Stimulated activated memory B cell treated with anti-CD40 and anti-IgM and Interleukin-4, amounts not matched to agents 10 μg/mL and 1 μg/mL and 100 μg/mL, for 72 hours (primary cell): ENCODE measurements at regions not wholly inside any gene's neighbourhood (a gene's known extent, or its start where the extent isn't known, plus 50 kb on each side); places are given as distances from the start of the nearest gene placed in this dataset.
"Not testable (repeated sequence)": the region's sequence is repeated elsewhere in the genome, so short reads cannot be mapped to it uniquely, and the experiment has no call there.

Experiments used
- ATAC-seq: fragments of 150-1000 bp; cut with Tn5 transposase; 2 replicates; pipeline ENCODE4 v1.10.0; 2021
- H3K27ac Mint-ChIP-seq: one replicate; pipeline ENCODE4 v1.8.0; 2022; ENCODE audit warnings: mild to moderate bottlenecking, mixed read lengths
- H3K27me3 Mint-ChIP-seq: one replicate; pipeline ENCODE4 v1.8.0; 2022; ENCODE audit warnings: mixed read lengths
- H3K36me3 Mint-ChIP-seq: one replicate; pipeline ENCODE4 v1.8.0; 2022; ENCODE audit warnings: mixed read lengths
- H3K4me1 Mint-ChIP-seq: one replicate; pipeline ENCODE4 v1.8.0; 2022; ENCODE audit warnings: mixed read lengths
- H3K4me3 Mint-ChIP-seq: one replicate; pipeline ENCODE4 v1.8.0; 2022; ENCODE audit warnings: mild to moderate bottlenecking, moderate library complexity, mixed read lengths
- H3K9me3 Mint-ChIP-seq: one replicate; pipeline ENCODE4 v1.8.0; 2022; ENCODE audit warnings: mixed read lengths

DNA sequence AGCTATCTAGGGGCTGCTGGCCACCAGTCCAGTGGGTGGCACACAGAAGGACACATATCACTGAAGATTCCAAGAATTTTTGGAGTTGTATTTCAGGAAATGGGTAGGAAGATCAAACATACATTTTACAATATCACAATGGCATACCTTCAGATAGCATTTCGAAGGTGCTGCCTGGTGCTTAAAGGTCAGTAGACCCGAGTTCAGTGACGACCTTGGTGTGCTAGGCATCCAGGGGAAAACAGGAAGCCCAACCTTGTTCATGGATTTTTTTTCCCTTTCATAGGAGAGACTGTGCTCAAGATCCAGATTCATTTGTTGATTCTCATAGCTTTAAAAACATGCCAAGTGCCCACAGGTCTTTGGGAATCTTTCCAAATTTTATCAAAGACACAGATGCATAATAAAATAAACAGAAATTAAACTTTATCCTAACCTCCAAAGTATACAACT lies 51.0 kb upstream of the RCBTB2 start:
- no peak for ATAC-seq
- Mint-ChIP-seq H3K36me3 (peaks cover 7% of the 10 kb centered on the region), H3K27ac (no peak overlapping the region), H3K27me3 (peaks cover 80% of the 10 kb centered on the region), H3K4me3 (no peak overlapping the region), H3K9me3 (peaks cover 6% of the 10 kb centered on the region), H3K4me1 (peaks cover 30% of the 10 kb centered on the region)

DNA sequence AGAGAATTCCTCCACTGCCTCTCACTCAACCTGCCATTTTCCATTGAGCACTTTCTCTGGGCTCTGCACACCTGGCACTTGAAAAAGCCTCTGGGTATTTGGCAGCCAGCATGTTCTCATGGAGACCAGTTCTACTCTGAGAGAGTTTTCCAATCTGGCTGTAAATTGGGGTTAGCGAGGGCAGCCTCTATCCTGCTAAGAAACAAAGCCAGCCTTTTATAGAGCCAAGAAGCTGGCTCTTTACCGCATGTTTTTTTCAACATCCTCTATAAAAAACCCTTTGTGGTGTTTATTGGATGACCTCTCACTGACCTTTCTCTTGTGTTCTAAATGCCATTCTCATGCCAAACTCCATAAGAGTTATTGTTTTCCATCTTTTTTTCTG lies 52.6 kb upstream of the RCBTB2 start:
- Mint-ChIP-seq H3K27ac (no peak overlapping the region), H3K4me1 (peaks cover 19% of the 10 kb centered on the region), H3K9me3 (peaks cover 6% of the 10 kb centered on the region)

DNA sequence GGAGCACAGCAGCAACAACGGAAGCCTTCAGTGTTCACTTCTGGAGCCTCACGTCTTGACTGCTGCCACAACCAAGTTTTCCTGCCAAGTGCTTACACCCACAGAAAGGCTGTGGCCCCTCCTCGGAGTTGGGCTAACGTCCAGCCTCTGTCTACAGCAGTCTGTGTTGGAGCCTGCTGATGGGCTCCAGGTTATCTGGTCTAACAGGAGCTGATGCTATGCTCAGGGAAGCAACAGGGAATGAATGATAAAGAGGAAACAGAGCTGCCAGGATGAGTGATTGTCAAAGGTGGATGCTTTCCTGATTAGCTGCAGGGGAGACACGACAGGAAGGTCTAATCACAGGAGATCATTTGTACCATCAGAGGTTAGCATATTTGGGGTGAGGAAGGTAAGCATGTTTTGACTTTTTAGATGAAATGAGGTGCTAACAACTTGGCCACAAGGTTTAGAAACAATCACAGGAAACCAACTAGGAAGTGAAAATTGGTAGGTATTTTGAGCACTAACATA lies 53.8 kb upstream of the RCBTB2 start:
- Mint-ChIP-seq H3K36me3 (peaks cover 7% of the 10 kb centered on the region), H3K4me1 (peaks cover 15% of the 10 kb centered on the region), H3K4me3 (no peak overlapping the region), H3K9me3 (peaks cover 4% of the 10 kb centered on the region), H3K27me3 (peaks cover 68% of the 10 kb centered on the region), H3K27ac (no peak overlapping the region)
- no peak for ATAC-seq

More for the DNA sequence above, 52.6 kb upstream of the RCBTB2 start:
- Mint-ChIP-seq H3K27me3 (peaks cover 80% of the 10 kb centered on the region), H3K36me3 (peaks cover 7% of the 10 kb centered on the region), H3K4me3 (no peak overlapping the region)
- ATAC-seq: no peak

GRCh38 chr13:48588120-48588519 lies 55.2 kb upstream of the RCBTB2 start:
- no peak for ATAC-seq
- Mint-ChIP-seq H3K4me3 (no peak overlapping the region), H3K36me3 (peaks cover 7% of the 10 kb centered on the region), H3K4me1 (peaks cover 15% of the 10 kb centered on the region), H3K9me3 (peaks cover 4% of the 10 kb centered on the region), H3K27ac (no peak overlapping the region), H3K27me3 (peaks cover 55% of the 10 kb centered on the region)

- peaks cover 7% of the 10 kb centered on the region for H3K36me3 Mint-ChIP-seq
- no peak overlapping the region for H3K4me3 Mint-ChIP-seq
- peaks cover 52% of the 10 kb centered on the region for H3K27me3 Mint-ChIP-seq
- peaks cover 4% of the 10 kb centered on the region for H3K9me3 Mint-ChIP-seq
- no peak for ATAC-seq
- H3K27ac Mint-ChIP-seq: no peak overlapping the region
- peaks cover 15% of the 10 kb centered on the region for H3K4me1 Mint-ChIP-seq
Observed at GRCh38 chr13:48590141-48590901, 57.4 kb upstream of the RCBTB2 start.

DNA sequence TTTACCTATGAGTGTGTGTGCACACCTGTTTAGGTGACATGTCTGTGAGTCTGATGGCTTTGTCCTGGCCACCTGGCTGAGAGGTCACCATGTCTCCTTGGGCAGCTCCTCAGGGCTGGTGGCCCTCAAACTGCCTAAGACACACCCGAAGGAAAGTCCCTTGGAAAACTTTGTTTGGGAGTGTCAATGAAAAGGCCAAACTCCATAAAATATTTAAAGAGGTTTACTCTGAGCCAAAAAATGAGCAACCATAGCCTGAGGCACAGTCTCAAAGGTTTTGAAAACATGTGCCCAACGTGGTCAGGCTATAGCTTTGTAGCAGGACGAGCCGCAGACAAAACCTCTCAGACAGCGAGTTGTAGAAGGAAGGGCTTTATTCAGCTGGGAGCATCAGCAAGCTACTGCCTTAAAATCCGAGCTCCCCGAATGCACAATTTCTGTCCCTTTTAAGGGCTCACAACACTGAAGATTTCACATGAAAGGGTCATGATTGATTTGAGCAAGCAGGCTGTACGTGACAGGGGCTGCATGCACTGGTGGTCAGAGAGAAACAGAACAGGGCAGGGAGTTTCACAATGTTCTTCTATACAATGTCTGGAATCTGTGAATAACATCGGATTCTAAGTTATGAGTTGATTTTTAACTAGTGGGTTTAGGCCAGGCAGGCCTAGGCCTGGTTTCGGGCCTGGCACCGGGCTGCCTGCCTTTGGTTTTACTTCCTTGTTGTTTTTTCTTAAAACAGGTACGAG lies 58.4 kb upstream of the RCBTB2 start:
- H3K36me3 Mint-ChIP-seq: not testable (repeated sequence)
- peaks cover 47% of the 10 kb centered on the region for H3K27me3 Mint-ChIP-seq

GRCh38 chr13:48591889-48592687 lies 59.2 kb upstream of the RCBTB2 start:
- H3K4me1 Mint-ChIP-seq: peaks cover 2% of the 10 kb centered on the region
- peaks cover 7% of the 10 kb centered on the region for H3K36me3 Mint-ChIP-seq
- no peak for ATAC-seq
- H3K27me3 Mint-ChIP-seq: peaks cover 47% of the 10 kb centered on the region
- peaks cover 4% of the 10 kb centered on the region for H3K9me3 Mint-ChIP-seq
- no peak overlapping the region for H3K4me3 Mint-ChIP-seq
- no peak overlapping the region for H3K27ac Mint-ChIP-seq

More for the DNA sequence above, 58.4 kb upstream of the RCBTB2 start:
- H3K27ac Mint-ChIP-seq, H3K4me3 Mint-ChIP-seq, H3K4me1 Mint-ChIP-seq, ATAC-seq, H3K9me3 Mint-ChIP-seq: not testable (repeated sequence)

GRCh38 chr13:48592688-48593049 lies 59.8 kb upstream of the RCBTB2 start:
- H3K27me3 Mint-ChIP-seq: peaks cover 50% of the 10 kb centered on the region
- no peak overlapping the region for H3K27ac Mint-ChIP-seq
- H3K4me3 Mint-ChIP-seq: no peak overlapping the region
- H3K9me3 Mint-ChIP-seq: peaks cover 4% of the 10 kb centered on the region
- peaks cover 7% of the 10 kb centered on the region for H3K36me3 Mint-ChIP-seq
- H3K4me1 Mint-ChIP-seq: no peaks in the 10 kb centered on the region
- no peak for ATAC-seq

DNA sequence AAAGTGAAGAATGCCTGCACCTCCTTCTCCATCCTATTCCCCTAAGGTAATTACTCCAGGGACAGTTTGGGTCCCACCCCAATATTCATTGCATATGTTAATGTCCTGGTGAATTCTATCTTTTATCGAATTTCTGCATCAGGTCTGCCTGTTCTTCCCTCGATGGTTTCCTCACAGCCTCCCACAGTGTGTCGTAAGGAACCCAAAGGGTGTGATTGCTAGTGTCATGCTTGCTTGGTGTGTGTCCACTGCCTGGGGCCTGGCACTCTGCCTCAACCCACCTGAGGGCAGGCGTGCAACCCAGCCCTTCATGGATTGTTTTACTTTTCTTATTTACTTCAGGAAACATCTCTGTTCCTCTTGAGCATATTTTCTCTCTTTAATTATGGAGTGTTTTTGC lies 60.2 kb upstream of the CYSLTR2 start:
- Mint-ChIP-seq H3K27me3 (peaks cover 54% of the 10 kb centered on the region), H3K36me3 (peaks cover 3% of the 10 kb centered on the region), H3K4me3 (no peak overlapping the region), H3K27ac (no peak overlapping the region), H3K9me3 (peaks cover 8% of the 10 kb centered on the region), H3K4me1 (no peaks in the 10 kb centered on the region)
- no peak for ATAC-seq

DNA sequence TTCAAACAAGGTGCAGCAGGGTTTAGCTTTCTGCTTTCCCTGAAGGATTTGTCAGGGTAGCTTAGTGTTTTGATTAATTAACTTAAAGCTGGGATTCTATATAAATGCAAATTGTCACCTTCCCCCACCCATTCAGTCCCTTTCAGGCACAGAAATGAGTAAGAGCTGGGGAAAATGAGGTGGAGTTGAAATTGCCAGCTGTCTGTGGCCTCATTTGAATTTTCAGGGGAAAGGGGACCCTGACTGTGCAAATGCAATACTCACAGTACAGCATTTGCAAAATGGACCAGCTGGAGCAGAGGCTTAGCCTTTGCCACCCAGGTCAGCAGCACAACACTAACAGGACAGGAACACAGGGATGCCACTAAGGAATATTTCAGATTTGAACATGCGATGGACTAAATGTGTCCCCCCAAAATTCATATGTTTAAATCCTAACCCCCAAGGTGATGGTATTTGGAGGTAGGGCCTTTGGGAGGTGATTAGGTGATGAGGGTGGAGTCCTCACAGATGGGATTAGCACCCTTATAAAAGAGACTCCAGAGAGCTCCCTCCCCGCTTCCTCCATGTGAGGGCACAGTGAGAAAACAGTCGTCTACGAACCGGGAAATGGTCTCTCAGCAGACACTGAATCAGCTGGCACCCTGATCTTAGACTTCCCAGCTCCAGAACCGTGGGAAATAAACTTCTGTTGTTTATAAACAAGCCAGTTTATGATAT lies 59.5 kb upstream of the CYSLTR2 start:
- no peak overlapping the region for H3K27ac Mint-ChIP-seq
- H3K27me3 Mint-ChIP-seq: peaks cover 54% of the 10 kb centered on the region
- no peaks in the 10 kb centered on the region for H3K4me1 Mint-ChIP-seq
- H3K36me3 Mint-ChIP-seq: no peaks in the 10 kb centered on the region
- no peak for ATAC-seq
- no peak overlapping the region for H3K4me3 Mint-ChIP-seq
- H3K9me3 Mint-ChIP-seq: peaks cover 11% of the 10 kb centered on the region

DNA sequence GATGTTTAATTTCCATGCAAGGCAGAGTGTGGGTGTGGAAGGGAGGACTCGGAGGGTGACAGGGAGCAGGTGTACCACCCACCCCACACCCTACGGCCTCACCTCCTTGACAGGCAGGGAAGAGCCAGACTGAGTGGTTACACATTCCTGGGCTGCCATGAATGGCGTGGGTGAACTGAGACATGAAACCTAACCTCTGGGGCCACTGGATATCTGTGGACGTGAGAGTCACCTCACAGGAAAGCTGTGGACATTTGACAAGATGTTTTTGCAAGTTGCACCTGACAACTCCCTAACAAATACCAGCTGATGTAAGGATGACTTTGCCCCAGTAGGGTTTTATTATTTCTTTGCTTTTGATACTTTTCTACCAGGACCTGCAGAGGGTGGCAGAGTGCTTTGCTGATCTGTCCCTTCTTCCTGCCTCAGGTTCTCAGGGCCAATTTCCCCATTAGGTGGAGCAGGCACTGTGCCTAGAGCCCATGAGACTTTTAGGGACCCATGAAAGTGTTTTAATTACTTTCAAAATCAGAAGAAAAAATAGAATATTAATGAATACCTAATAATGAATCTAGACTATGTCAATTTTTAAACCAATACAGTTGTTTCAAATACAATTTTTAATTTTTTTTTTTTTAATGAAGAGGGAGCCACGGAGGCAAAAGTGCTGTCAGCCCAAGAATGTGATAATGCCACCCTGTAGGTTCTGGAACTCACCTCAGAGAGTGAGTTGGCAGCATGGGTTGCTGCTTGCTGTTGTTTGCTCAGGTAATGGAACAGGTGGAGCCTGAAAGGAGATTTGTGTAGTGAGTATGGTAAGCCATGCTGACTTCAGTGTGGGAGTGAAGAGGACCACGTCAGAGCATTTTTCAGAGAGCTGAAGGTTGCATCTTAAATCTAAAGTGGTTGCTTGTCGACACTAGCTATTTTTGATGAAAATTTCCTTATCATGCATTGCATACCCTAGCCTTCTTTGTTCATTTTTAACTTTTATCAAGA lies 58.0 kb upstream of the CYSLTR2 start:
- ATAC-seq: peak; percentile 78
- Mint-ChIP-seq H3K4me3 (no peak overlapping the region), H3K36me3 (no peaks in the 10 kb centered on the region), H3K27ac (no peak overlapping the region), H3K4me1 (no peaks in the 10 kb centered on the region), H3K9me3 (peaks cover 11% of the 10 kb centered on the region), H3K27me3 (peaks cover 55% of the 10 kb centered on the region)

GRCh38 chr13:48600374-48601364 lies 53.1 kb upstream of the CYSLTR2 start:
- no peaks in the 10 kb centered on the region for H3K4me1 Mint-ChIP-seq
- H3K9me3 Mint-ChIP-seq: peaks cover 12% of the 10 kb centered on the region
- no peaks in the 10 kb centered on the region for H3K36me3 Mint-ChIP-seq
- no peak overlapping the region for H3K4me3 Mint-ChIP-seq
- H3K27ac Mint-ChIP-seq: no peak overlapping the region
- peaks cover 57% of the 10 kb centered on the region for H3K27me3 Mint-ChIP-seq
- ATAC-seq: no peak
